HG03135 (cell line): ENCODE measurements at regions not wholly inside any gene's neighbourhood (a gene's known extent, or its start where the extent isn't known, plus 50 kb on each side); places are given as distances from the start of the nearest gene placed in this dataset.
"Not testable (repeated sequence)": the region's sequence is repeated elsewhere in the genome, so short reads cannot be mapped to it uniquely, and the experiment has no call there.

Experiments
- ATAC-seq: cut with Tn5 transposase; IDR thresholded peaks from one replicate; pipeline ENCODE4 v1.9.1; 2021; ENCODE audit warnings: mild to moderate bottlenecking, moderate library complexity; ENCODE audit not compliant: unreplicated experiment

DNA sequence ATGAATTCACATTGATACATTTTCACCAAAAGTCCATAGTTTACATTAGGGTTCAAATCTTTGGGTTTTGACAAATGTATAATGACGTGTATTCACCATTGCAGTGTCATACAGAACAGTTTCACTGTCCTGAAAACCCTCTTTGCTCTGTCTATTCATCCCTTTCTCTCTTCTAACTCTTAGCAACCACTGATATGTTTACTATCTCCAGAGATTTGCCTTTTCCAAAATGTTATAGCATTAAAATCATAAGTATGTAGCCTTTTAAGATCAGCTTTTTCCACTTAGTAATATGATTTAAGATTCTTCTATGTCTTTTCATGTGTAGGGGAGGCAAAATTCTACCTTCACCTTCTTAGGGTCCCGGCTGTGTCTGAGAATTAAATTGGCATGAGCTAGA, 203.8 kb downstream of the TPRG1 start:
- ATAC-seq = no peak

DNA sequence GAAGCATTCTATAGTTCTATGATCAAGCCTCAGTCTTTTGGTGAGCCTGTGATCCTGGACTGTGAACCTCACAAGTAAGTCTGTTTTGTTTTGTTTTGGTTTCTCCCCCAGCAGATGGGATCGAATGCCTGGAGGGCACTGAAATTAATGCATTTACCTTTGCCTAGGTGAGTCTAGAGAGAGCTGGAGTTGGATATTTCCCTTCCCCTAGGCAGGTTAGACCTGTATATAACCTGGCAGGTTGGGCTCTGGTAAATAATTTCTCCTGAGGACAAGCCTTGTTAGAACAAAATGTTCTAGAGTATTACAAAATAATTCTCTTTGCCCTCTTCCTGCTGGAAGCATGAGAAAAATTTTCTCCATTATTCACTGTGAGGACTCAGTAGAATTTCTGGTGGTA, 211.9 kb downstream of the TPRG1 start:
- no peak for ATAC-seq

DNA sequence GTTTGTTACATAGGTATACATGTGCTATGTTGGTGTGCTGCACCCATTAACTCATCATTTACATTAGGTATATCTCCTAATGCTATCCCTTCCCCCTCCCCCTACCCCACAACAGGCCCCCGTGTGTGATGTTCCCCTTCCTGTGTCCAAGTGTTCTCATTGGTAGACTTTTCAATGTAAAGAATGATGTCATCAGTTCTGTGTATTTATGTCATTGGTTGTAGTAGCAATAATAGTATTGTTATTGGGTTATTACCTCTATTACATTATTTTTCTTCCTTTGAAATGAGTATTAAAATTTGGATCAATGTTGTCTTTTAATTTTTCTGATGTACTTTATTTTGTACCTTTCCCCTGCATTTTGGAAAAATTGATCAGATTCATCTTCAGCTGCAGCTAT, 214.1 kb downstream of the TPRG1 start:
- ATAC-seq = not testable (repeated sequence)

DNA sequence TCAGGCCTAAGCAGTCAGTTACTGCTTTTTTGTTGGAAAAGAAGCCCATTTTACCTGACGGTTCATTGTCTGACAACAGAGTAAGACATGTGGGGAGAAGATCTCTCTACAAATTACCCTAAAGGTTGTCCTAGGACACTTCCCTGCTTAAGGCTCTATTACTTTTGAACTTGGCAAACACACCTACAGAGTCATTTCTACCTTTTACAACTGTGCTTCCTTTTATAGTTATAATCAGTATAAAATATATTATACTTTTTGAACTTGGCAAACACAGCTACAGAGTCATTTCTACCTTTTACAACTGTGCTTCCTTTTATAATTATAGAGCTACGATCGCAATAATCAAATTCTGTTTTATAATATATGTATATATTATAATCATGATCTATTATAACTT, 215.0 kb downstream of the TPRG1 start:
- ATAC-seq = no peak

DNA sequence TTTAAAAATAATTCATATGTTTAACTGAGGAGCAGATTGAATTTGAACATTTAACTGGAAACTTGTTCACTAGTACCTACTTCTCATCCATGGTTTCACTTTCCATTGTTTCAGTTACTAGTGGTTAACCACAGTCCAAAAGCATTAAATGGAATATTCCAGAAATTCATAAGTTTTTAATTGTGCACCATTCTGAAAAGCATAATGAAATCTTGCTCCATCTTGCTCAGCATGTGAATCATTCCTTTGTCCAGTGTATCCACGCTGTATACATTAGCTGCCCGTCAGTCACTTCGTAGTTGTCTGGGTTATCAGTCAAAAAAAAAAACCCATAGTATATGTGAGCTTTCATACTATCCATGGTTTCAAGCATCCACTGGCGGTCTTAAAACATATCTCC, 217.6 kb downstream of the TPRG1 start:
- ATAC-seq = no peak

DNA sequence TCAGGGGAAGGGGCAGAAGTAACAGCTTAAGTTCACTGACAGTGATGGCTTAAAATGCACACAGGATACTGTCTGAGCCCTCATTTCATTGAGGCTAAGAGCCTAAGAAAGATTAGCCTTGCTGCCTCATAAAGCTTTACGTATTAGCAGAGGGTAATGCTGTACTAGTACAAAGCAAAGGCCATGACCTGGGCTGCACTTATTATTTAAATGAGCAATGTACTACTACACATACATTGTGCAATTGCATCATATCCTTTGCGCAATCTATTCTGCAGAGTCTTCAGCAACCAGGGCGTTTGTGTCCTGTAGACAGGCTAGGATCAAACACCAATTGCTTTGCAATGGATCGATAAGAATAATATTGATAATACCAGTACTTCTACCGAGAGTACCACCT, 221.8 kb downstream of the TPRG1 start:
- no peak for ATAC-seq

DNA sequence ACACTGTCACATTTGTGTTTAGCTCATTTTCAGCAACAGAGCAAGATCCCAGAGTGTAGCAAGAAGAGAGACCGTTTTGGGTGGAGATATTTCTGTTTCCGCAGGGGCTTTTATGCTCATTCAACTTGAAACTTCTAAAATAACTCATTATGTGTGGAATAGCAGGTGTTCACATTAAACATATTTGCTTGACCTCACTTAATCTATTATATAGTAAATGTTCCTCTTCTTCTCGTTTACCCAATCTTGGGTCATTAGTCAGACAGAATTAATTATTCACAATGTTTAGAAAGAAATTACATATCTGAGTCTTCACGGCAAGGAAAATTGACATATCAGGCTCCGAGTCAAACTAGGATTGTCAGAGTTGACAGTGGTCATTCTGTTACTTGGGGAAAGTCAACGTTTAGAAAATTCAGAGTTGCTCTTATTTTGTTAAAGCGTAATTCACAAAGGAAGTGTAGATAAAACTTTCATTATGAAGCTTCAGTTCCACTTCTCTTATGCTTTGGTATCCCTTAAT, 222.9 kb downstream of the TPRG1 start:
- ATAC-seq = peak; percentile 69

DNA sequence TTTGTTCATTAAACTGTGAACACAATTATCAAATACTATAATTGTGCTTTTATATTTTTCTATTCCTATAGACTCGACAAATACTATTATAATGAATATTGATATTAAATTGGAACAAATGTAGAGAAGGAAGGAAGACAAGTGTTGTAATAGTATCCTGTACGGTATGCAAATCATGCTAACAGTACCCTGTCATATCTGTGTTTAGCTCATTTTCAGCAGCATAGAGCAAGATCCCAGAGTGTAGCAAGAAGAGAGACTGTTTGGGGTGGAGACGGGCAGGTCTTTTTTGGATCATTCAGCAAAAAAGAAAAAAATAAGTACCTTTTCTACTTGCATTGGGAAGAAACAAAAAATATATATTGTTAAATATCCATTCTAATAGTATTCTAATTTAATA, 224.1 kb downstream of the TPRG1 start:
- no peak for ATAC-seq

DNA sequence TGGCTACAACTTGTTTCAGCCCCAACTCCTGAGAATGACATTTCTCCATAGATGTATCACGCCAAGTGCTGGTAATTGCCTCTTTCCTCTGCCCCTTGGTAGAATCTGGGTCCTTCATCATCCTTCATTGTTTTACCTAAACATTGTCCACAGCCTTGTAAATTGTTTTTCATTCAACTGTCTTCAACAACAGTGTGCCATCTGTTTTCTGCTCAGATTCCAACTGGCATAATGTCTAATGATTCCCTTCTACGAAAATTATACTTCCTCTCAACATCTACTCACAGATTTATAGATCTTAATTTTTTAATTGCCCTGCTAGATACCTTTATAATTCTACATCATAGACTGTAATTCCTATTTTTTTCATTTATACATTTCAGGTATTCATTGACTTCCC, 226.9 kb downstream of the TPRG1 start:
- no peak for ATAC-seq

DNA sequence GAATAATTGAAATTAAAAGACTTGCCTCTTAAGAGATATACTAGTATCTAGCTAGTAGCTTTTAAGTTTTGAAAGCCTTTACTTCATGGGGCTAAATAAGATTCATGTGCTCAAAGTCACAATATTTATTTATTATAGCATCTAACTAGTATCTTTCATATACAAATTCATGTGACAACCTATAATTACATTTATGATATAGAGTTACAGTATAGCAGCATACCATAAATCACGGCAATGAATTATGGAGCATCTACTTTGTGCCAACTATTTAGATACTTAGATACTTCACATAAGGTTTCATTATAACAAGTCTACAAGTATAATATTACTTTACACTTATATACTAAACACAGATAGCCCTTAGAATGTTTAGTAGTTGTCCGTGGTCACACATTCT, 229.4 kb downstream of the TPRG1 start:
- ATAC-seq = no peak

DNA sequence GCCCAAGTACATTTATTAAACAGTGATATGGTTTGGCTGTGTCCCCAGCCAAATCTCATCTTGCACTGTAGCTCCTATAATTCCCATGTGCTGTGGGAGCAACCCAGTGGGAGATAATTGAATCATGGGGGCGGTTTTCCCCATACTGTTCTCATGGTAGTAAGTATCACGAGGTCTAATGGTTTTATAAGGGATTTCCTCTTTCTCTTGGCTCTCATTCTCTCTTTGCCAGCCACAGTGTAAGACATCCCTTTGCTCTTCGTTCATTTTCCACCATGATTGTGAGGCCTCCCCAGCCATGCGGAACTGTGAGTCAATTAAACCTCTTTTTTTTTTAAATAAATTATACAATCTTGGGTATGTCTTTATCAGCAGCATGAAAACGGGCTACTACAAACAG, 228.0 kb upstream of the TP63 start:
- ATAC-seq = no peak

DNA sequence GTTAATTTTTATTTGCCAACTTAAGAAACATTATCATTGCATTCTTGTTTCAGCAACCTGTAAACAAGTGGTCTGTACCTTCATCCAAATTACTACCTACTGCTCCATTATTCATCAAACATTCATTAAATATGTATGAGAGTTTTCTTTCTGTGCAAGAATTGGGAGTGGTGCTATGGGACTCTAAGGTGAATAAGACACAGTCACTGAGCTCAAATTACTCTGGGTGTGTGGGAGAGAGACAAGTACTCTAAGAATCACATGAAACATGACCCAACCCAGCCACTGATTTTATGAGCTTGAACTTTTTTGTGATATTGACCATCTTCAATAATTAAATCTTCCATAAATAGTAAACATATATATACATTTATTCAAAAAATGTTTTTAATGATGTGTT, 227.2 kb upstream of the TP63 start:
- ATAC-seq = no peak

DNA sequence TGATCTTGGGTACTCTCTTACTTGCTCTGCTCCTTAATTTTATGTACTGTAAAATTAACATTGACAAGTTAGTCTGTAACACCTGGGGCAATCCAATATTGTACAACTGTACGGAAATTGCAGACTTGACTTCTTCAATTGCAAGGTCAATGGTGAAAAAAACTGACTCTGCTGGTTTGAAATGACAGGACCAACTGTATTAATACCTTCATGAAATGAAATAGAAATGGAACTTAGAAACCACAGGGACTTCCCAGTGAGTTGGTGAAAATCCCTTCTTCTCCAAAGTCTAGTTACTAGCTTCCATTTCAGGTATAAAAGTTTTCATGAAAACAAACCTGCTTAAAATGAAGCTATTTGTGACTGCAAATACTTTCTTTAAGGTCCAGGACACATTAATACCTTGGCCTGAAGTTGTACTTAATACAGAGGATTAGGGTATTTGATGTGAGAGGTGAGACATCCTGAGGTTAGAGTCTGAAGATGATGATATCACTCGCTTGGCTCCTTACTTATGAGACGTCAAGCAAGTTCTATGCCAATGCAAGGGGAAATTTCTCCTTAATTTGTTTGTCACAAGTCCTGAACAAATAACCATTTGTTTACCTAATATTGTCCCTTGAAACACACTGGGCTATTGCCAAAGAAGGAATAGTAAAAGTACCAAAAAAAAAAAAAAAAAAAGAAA, 226.2 kb upstream of the TP63 start:
- ATAC-seq = no peak

DNA sequence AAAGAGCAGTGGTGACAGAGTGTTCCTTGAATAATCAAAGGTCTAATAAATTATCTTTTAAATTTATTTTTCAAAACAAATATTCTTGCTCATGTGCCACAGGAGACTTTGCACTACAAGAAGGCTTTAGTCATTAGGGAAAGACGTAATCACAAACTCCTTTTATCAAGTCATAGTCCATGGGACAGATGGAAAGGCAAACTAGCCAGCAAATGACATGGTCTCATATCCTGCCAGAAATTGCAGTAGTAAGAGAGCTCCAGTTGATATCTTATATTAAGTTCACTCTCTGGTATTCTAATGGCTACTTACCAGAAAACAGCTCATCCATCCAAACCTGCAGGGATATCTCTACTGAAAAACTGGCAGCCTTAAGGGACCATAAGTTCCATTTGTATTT, 225.0 kb upstream of the TP63 start:
- ATAC-seq = no peak

DNA sequence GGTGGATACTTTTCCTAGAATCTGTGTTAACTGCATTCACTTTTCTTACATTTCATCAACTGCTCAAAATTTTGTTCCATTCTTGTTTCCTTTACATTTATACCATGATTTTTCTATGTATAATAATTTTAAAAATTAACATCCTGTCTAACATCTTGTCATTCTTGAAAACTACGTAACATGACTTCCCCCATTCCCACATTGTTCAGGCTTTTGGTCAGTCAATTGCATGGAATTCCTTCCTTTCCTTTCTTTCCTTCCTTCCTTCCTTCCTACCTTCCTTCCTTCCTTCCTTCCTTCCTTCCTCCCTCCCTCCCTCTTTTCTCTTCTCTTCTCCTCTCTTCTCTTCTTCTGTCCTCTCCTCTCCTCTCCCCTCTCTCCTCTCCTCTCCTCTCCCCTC, 220.7 kb upstream of the TP63 start:
- no peak for ATAC-seq

DNA sequence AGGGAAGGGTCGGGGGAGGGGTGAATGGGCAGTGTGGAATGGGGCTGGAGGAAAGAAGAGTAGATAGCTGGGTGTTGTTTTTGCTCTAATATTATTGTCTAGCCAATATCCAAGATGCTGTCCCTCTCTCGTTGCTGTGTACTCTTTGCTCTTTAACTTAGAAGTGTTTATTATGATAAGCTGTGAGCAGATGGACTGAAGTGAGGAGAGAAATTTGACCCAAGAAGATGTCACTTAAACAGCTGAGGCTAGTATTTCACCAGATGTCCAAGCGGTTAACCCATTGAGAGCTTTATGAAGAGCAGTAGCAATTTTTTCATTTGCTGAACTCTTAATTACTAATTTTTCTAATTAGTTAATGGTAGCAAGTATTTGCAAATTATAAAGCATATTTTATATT, 212.2 kb upstream of the TP63 start:
- no peak for ATAC-seq

DNA sequence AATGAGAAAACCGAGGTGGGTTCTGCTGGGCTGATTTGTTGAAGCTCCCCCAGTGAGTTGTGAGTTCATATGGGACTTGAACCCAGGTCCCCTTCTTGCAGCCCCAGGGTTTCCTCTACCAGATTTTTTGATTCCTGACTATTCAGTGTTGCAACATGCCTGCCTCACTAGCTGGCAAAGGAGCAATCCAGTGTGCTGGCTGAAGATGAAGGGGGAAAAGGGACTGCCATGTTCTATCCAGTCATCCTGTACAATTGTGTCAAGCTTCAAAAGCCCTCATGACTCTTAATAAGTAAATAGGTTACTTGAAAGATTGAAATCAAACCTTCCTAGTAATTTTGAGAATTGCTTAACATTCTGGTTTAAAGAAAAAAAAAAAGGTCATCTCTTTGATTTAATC, 211.5 kb upstream of the TP63 start:
- ATAC-seq = no peak

DNA sequence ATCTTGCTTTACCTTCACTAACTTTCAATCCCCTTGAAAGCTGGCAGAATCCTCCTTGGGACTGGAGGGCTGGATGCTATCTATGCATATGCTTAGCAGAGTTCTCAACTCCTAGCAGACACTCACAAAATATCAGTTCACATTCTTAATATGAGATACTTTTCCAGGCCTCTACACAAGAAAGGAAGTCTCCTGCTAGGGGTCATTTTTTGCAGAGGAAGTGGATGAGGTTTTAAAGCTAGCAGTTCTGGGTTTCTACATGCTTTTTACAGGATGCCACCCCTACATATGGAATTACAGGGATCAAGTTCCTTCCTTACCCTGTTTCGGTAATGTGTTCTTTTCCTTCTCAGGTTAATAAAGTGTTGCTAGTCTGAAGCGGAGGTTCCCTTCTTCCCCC, 206.3 kb upstream of the TP63 start:
- ATAC-seq = no peak

DNA sequence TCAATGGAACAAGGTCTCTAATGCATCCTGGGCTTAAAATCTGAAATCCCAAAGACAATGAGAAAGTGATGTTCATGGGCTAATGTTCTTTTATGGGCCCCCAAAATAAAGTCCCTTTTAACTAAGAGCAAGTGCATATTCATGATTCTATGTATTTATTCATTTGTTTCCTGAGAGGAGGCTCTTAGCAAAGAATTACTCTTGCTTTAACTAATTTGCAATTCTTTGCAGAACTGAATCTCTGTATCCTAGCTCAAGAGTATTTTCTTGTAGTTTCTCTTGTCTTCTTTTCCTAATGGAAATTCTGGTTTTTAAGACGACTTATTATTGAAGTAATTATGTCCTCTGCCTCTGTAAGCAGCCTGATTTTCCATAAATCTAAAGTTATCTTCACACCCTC, 202.2 kb upstream of the TP63 start:
- ATAC-seq = no peak

DNA sequence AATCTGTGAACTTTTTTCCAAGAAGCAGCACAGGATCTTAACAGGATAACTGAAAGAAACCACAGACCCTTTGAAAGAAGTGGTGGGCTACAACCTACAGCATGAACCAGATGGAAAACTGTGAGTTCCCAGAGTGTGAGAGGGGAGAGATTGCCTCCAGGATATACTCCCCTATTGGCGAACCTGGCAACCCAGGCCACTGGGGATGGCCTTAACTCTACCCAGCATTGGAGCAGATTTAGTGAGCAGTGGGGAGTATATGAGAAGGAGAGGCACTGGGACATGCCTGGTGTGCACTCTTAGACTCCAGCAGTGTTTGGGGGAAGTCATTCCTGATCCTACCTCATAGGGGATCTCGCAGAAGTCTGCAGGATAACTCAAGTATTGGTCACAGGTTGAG, 201.0 kb upstream of the TP63 start:
- no peak for ATAC-seq

DNA sequence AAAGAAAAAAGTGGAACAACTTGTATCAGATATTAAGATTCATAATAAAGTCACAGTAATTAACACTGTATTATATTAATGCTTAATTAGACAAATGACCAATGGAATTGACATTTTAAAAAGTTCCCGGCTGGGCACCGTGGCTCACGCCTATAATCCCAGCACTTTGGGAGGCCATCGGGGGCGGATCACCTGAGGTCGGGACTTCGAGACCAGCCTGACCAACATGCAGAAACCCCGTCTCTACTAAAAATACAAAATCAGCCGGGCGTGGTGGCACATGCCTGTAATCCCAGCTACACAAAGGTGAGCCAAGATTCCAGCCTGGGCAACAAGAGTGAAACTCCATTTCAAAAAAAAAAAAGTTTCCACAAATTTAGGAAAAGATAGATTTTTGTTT, 188.9 kb upstream of the TP63 start:
- not testable (repeated sequence) for ATAC-seq

DNA sequence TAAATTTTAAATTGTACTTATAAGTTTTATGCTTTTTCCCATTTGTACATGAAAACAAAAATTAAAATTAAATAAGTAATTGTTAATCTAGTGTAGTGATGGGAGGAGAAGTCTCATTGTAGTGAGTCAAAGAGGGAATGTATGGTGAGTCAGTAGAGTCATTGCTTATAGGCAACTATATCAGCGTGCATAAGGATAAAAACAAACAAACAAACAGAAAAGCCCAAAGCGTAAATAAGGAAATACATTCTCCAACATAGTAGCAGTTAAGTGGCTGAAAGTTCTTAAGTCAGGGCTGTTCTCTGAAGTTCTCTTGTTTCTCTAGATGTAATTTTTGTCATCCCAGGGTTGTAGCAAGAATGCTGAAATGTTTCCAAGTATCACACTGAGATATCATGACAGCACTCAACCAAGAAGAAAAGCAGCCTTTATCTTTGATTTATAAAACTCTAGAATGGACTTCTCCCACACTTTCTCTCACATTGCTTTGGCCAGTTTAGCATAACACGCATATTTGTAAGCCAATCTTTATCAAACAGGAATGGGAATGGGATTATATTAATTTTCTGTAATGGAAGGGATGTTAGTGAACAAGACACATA, 184.1 kb upstream of the TP63 start:
- ATAC-seq = no peak

DNA sequence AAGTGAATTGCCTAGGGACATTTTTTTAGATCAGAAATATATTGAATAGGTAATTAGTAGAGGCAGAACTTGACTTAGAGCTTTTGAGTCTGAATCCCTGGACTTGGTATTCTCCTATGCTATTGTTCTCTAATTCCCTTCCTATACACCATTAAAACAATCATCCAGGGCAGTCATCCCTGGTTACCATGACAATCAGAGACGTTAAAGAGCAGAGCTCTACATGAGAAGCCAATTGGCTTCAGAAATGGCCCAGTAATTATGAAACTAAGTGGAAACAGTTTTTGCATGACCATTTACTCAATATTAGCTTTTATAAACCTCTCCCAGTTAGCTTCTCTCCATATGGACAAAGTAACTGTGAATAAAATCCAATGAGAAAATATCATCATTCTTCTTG, 182.1 kb upstream of the TP63 start:
- no peak for ATAC-seq
